ENCODE measurements at regions not wholly inside any gene's neighbourhood (a gene's known extent, or its start where the extent isn't known, plus 50 kb on each side); places are given as distances from the start of the nearest gene placed in this dataset.

DNA sequence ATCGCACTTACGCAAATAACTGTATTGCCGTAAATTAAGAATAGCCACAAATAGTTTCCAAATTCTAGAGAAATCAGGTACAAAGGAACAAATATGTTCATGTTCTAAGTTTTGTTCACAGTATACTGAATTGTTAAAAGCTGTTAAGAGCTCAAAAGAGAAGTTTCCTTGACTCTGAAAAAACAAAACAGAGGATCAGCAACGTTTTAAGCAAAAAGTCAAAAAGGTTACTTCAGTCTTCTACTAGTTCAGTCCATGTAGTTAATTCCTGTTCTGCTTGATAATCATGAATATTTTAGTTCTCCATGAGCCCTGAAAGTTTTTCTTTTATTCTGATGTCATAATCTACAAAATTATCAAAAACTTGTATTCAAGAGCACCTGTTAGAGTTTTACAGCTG, 128.6 kb upstream of the MAST4 start:
- TF ChIP-seq POLR2A (IDR thresholded peaks at IDR 0.05; ENCODE audit: extremely low read depth, insufficient read length) (no peak), CTCF (IDR thresholded peaks at IDR 0.05; ENCODE audit: low read depth, low read length) (no peak), MAX (IDR thresholded peaks at IDR 0.05; ENCODE audit: low read depth, low read length) (no peak), MYC (IDR thresholded peaks at IDR 0.05; ENCODE audit: low read depth, low read length) (no peak)

Data from NB4 (cell line).